Putamen (tissue), 1 donor: ENCODE measurements at regions not wholly inside any gene's neighbourhood (a gene's known extent, or its start where the extent isn't known, plus 50 kb on each side); places are given as distances from the start of the nearest gene placed in this dataset.

Experiments
- DNase-seq: peaks from one replicate; pipeline ENCODE4 v3.0.0-alpha.2; 2016; ENCODE audit warnings: low spot score

DNA sequence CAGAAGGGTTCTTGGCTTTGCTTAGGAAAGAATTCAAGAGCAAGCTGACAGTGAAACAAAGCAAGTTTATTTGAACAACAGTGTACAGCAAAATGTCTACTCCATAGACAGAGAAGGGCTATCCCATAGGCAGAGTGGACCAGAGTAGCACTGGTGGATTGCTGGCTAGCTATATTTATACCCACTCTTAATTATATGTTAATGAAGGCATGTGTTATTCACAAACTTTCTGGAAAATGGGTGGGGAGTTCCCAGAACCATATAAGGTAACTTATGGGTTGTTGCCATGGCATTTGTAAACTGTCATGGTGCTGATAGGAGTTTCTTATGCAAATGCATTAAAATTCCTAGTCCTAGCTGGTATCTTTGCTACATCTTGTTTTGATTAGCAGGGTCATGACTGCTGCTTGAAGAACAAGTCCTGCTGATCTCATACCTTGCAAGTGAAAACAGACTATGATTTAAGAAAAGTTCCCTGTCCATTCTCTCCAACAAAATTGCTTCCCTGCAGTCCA lies 330.5 kb downstream of the BUD13 start:
- no peak for DNase-seq

DNA sequence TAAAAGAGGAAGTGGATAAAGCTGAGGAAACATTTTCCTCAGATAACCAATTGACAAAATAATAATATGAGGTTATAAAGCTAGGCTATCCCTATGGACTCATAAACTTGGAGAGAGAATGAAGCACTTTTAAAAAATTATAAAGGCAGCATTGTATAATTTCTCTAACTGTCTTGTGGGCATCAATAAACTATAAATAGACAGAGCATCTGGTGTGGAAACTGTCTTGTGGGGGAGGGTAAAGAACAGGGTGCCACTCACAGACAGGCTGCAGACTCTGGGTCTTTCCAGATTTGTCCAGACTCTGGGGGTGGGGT lies 333.5 kb downstream of the BUD13 start:
- no peak for DNase-seq

DNA sequence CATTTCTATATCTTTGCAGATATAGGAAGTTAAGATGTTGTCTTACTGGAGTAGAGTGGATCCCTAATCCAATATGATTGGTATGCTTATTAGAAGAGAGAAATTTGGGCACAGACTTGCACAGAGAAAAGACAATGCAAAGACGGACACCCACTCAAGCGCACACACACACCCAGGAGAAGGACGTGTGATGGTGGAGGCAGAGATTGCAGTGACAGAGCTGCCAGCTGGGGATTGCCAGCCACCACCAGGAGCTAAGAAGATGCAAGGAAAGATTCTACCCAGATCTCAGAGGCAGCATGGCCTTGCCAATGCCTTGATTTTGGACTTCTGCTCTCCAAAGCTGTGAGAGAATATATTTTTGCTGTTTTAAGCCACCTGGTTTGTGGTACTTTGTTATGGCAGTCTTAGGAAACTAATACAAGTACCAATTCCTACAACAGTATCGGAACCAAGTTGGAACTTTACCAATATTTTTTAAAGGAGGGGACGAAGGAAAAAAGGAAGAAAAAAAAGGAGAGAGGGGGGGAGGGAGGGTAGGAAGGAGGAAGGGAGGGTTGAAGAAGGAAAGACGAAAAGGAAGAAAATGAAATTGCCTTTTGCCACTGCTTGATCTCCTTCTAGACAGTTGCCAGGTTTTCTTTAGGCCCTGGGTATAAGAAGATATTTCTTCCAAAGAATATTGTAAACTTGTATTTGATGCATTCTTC lies 334.0 kb downstream of the BUD13 start:
- peak; percentile 33 for DNase-seq

DNA sequence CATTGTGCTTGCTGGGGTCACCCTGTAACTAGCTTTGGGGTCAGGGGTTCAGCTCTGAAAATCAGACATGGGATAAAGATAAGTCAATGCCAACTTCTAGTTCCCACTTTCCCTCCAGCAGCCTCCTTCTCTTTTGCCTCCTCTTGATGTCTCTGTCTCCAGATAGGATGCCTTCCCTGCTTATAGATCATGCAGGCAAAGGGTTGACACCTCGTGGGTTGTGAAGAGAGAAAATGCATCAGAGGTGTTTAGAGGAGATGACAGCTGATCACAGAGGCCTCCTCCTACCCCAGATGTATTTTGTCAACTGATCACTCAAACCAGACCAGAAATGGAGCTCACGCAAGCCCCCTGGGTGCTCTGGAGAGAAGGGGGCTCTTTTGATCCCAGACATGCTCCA lies 337.8 kb downstream of the BUD13 start:
- peak; percentile 38 for DNase-seq

DNA sequence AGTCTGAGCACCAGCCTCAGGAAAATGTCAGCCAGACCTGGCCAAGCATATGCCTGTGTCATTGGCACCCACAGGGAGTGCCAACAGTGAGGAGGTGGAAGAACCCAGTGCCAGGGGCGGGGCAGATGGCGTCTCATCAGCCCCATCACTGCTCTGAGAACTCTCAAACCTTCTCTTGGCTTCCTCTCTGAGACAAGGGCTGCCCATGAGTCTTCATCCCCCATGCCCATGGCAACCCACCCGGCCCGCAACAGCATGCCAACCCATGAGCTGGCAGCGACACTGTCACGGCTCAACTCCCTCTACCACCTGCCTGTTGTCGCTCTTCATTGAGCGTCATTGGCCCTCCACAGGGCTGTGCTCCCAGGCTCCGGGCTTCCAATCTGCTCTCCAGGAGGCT lies 340.5 kb downstream of the BUD13 start:
- DNase-seq: no peak

DNA sequence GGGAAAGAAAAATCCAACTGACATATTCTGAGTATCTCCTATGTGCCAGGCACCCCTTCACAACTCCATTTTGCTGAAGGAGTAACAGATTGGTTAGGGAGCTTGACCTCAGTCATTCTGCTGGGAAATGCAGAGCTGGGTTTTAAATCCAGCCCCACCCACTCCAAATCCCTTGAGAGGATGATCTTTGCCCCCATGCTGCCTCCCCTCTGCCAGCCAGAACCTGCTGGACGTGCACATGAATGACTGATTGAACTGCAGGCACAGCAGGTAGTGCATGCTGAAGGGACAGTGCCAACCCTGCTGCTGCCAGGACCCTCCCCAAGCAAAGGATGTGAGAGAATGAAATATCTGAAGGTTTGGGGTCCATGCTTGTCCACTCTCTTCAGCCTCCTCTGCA lies 340.9 kb downstream of the BUD13 start:
- DNase-seq: no peak

DNA sequence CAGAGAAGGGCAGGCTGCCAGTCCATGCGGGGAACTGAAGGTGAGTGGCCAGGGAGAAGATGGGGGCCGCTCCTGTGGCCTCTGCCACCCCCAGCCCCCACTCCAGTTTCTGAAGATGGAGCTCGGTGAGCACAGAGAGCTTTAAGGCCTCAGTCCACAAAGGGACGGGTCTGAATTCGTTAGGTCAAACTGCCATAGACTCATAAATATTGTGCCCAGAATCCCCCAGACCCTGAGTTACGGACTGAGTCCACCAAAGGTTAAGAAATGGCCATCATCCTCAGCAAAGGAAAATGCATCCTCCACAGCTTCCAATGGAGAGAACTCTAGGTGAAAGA lies 344.2 kb downstream of the BUD13 start:
- no peak for DNase-seq

DNA sequence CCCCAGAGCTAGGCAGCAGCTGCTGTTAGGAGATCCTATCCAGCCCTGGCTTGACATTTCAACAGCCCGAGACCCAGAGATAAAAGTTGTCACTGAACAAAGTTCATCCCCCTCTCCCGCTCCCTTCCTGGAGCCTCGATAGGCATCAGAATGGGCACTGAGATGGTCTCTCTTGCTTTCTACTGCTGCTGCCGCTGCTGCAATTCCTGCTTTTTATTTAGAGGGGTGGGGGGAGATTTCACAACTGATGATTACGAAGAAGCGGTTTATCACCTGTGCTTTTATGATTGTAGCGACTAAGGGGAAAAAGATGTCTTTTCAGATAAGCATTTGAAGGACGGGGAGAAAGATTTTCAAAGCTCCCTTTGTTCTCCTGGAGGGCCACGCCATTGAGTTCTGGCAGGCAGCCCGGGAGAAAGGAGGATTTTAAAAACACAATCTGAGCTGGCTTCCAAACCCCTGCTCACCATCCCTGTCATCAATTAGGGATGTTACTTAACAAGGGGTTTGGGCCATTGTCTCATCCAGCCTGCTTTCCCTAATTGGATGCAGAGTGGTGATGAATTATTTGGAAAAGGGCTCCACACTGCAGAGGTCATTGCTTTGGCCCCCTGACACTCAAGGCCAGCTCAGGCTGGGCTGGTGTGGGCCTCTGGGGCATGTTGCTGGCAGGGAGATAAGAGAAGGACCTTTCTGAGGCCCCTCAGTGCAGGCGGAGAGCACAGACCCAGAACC lies 344.7 kb downstream of the BUD13 start:
- no peak for DNase-seq

DNA sequence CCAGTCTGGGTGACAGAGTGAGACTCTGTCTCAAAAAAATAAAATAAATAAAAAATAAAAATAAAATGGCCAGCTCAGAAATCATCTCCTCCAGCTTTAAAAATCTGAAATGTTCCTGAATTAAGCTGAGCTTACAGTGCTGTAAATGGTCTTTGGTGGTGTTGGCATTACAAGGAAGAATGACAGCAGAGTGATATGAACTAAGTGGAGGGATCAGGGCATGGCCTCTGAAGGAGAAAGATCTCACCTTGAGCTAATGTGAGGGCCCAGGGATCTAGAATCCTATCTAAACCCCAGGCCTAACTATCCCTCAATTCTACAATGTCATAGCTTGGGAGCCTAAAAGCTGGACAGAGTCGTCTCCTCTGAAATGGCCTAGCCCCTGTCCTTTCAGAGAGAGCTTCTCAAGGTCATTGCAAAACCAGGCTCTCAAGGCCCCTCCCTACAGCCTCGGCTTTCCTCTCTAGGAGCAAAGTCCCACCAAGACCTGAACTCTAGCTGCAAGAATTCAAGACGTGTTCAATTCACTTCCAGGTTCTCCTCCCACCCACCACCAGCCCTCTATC lies 345.4 kb downstream of the BUD13 start:
- DNase-seq: no peak

DNA sequence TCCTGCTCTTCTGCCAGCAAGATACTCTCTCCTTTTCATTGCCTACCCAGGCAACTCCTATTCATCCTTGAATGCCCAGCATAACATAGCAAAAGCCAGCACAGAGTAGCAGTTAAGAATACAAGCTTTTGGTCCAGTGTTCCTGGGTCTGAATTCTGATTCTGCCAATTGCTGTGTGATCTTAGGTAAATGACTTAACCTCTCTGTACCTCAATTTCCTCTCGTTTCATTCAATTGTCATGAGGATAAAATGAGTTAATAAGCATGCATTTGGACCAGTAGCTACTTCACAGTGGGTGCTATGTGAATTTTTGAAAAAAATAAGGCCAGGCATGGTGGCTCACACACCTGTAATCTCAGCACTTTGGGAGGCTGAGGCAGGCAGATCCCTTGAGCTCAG lies 346.0 kb downstream of the BUD13 start:
- DNase-seq: no peak

DNA sequence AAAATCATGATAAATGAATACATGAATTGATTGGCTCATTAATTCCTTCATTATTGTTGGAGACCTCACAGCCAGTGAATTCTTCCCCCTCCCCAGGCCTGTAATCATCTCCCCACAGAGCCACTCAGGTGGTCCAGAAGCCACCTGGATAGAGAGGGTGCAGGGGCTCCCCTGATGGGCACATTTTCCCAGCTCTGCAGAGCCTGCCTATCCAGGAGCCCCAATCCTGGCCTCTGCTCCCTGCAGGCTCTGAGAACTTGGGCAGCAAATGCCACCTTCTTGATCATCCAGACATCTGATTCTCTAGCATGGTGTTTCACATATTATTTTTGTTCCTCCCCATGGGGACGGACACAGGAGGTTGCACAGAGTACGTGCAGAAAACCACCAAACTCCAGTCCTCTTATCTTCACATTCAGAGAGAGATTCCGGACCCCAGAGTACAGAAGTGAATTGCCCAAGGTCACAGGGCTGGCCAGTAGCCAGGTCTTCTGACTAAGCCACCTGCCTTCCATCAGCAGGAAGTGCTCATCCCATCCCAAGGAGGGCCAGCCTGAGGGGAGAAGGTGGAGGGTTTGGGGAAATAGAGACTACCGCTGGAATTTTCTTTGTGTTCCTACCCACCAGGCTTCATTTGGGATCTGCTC lies 348.0 kb downstream of the BUD13 start:
- no peak for DNase-seq

DNA sequence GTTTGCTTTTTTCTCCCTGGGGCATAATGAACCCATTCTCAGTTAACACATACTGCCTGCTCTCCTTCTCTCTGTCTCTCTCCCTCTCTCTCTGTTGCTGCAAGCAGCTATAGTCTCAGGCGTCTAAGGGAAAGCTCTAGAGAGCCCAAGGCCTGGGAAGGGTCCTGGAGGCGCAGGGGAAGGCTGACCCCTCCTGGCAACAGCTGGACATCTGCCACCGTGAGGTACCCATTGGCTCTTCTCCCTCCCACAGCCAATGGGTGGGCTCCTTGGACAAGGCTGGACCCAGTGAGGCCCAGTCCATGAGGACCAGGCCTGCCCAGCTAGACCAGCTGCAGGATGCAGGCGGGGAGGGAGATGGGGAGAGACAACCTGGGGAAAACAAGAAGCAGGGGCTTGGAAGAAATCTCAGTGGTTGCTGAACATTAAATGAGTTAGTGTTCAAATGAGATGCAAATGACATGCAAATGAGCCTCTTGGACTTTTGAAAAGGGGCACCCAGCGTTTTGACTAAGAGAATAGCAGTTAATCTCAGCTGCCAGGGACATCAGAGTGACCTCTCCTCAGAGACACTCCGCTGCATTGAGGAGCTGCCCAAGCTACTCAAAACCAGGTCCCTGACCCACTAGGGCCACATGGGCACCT lies 349.7 kb downstream of the BUD13 start:
- no peak for DNase-seq

DNA sequence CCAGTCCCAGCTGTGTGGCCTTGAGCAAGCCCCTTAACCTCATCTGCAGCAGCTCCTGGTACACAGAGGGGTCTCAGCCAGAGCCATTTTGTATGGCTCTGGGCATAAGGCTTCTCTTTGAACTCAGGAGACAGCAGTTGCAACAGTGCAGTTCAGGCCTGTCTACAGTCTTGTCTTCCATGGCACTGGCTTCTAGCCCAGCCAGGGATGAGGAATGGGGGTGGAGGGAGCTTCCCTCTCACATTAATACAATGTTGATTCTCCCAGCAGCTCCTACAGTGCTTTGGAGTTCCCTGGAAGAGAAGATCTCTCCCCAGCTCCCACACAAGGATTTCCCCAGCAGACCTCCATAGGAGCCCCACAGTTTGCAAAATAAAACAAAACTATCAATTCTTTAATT lies 350.2 kb downstream of the BUD13 start:
- no peak for DNase-seq

DNA sequence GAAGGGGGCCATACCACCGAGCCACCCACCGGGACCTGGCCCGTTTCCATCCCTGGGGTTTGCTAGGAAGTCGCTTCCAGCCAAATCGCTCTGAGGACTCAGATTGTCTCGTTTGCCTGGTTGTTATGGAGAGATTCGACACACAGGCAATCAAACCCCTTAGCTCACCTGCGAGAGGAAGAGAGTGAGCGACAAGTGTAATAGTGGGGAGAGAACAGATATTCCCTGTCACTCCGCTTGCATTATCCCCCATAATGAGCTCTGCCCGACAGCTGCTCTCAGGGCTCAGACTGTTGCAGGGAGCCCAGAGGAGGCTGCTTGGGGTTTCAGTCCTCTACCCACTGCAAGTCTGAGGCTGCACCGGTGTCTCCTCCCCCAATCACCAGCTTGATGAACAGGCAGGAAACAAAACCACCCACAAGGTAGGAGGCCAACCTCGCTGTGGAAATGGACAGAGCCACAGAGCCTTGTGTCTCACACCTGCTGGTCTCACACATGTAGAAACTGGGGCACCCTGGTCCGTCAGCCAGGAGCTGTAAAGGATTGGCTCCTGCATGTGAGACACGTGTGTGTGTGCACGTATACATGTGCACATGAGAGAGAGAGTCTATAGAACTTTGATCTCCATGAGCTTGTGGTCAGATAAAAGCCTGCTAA lies 351.1 kb downstream of the BUD13 start:
- DNase-seq: no peak

DNA sequence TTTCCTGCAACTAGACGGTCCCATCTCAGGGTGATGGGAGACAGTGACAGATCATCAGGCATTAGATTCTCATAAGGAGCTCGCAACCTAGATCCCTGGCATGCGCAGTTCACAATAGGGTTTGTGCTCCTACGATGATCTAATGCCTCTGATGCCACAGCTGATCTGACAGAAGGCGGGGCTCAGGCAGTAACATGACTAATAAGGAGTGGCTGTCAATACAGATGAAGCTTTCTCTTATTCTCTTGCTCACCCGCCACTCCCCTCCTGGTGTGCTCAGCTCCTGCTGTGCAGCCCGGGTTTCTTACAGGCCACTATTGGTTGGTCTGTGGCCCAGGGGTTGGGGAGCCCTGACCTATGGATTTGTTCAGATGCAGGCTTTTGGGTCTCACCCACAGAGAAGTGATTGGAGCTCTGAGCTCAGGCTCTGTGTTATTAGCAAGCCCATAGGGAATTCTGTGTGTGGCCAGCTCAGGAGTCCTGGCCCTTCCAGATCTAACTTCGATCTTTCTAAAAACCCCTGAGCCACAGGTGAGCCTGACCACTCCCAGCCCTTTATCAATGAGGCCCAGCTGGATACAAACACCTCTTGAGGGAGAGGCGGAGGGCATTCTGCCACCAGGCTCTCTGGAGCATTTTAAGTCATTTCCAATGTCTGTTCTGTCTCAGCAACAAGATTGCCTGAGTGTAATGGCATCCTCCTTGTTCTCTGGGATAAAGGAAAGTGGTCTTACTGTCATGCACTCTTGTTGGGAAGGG lies 351.8 kb downstream of the BUD13 start:
- DNase-seq: no peak

DNA sequence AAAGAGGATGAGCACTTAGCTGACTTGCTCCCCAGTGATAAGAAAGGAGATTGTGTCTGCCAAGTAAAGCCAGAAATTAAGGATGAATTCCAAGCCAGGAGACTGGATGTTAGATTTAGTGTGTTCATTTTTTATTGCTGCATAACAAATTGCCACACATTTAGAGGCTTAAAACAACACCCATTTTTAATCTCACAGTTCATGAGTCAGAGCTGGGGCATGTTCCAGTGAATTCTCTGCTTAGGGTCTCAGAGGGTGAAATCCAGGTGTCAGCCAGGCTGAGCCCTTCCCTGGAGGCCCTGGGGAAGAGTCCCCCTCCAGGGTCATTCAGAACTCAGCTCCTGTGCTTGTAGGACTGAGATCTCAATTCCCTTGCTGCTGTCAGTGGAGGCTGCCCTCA lies 352.8 kb downstream of the BUD13 start:
- DNase-seq: no peak

DNA sequence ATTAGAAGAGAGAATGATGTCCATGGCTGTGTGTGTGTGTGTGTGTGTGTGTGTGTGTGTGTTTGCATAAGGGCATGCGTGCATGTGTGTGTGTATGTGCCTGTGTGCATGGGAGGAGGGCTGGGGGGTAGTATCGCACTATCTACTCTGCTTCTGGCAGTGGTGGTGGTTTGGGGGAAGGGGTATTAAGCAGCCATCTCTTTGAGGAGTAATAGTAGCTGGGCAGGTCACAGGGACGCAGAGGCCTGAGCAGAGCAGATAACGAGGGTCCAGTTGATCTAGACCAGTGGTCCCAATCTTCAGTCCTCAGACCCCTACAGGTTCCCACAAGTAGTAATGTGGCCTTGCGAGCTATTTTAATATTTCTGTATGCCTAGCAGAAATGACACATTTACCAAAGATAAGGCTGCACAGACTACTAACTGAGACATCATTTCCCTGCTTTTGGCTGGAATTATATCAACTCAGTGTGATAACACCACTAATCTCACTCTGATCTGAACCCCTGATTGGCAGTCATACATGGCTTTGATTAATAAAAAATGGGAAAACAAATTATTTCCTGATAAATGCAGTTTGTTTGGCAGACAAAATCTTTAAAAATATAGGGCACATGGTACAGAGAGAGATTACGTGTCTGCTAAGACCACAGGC lies 354.3 kb downstream of the BUD13 start:
- no peak for DNase-seq

DNA sequence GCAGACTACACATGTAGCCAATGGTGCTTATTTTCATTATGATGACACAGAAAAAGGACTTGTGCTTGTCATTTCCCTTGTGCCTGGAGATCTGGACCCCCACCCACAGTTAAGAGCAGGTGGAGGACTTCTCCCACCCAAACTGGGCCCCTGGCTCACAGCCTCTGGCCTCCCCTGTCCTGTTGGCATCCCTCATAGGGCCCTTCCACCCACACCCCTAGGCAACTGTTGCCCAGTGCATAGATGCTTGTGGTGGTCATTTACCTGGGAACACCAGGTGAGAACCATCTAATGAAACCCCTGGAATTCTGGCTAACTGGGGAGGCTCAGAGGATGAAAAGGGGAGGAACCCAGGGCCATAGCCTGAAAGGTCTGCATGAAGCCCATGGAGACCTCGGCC lies 355.9 kb downstream of the BUD13 start:
- no peak for DNase-seq

DNA sequence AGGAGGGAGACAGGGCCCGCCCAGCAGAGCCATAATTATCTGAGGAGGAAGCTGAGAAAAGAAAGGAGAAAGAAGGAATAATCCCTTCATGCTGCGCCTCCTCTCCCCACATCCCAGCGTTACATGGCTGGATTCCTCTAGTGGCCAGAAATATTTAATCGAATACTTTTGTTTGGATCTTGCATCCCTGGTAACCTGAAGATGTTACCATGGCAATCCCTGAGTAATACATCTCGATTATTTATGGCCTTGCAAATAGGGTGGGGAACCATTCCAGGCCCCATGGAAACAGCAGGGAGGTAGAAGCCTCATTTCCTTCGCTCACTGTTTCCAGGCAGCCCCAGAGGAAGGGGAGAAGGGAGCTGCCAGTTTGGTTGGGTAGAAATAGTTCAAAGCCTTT lies 357.7 kb downstream of the BUD13 start:
- DNase-seq: no peak

DNA sequence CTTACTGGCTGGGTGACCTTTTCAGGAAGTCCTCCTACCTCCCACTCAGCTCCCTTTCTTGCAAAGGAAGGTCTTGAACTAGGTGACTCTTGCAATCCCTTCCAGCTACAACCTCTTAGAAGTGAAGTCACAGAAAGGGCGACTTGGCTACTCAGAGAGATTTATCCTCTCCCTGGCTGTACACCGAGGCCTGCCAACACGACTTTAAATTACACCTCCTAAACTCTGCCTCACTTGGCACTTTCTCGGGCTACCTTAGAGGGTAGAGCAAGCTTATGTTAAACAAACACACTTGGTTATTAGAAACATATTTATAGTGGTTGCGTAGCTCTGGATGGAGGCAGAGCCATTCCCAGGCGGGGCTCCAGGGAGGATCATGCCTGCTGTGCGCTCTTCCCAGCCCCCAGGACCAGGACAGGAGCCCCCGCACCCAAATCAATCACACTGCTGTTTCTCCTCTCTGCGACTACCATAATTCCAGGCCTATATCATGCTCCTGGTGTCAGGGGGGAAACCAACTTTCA lies 358.4 kb downstream of the BUD13 start:
- DNase-seq: no peak
